ENCODE measurements at regions not wholly inside any gene's neighbourhood (a gene's known extent, or its start where the extent isn't known, plus 50 kb on each side); places are given as distances from the start of the nearest gene placed in this dataset.

- no peak for DNase-seq (ENCODE audit: low spot score)
- TF ChIP-seq CTCF (IDR thresholded peaks at IDR 0.05; ENCODE audit: extremely low read depth, missing control alignments) = no peak
Observed at GRCh38 chr12:67804168-67804567, 155.6 kb downstream of the DYRK2 start.

- no peak for TF ChIP-seq CTCF (IDR thresholded peaks at IDR 0.05; ENCODE audit: extremely low read depth, missing control alignments)
- DNase-seq (ENCODE audit: low spot score) = no peak
Observed at GRCh38 chr12:67807814-67808213, 159.3 kb downstream of the DYRK2 start.

- no peak for TF ChIP-seq CTCF (IDR thresholded peaks at IDR 0.05; ENCODE audit: extremely low read depth, missing control alignments)
- no peak for DNase-seq (ENCODE audit: low spot score)
Observed at GRCh38 chr12:67810166-67810565, 161.6 kb downstream of the DYRK2 start.

- DNase-seq (ENCODE audit: low spot score) = no peak
- TF ChIP-seq CTCF (IDR thresholded peaks at IDR 0.05; ENCODE audit: extremely low read depth, missing control alignments) = no peak
Observed at GRCh38 chr12:67811437-67812361, 163.2 kb downstream of the DYRK2 start.

- TF ChIP-seq CTCF (IDR thresholded peaks at IDR 0.05; ENCODE audit: extremely low read depth, missing control alignments) = no peak
- no peak for DNase-seq (ENCODE audit: low spot score)
Observed at GRCh38 chr12:67813456-67813904, 164.9 kb downstream of the DYRK2 start.

GRCh38 chr12:67816269-67816668 is 167.7 kb downstream of the DYRK2 start:
- no peak for DNase-seq (ENCODE audit: low spot score)
- TF ChIP-seq CTCF (IDR thresholded peaks at IDR 0.05; ENCODE audit: extremely low read depth, missing control alignments) = no peak

- no peak for TF ChIP-seq CTCF (IDR thresholded peaks at IDR 0.05; ENCODE audit: extremely low read depth, missing control alignments)
- DNase-seq (ENCODE audit: low spot score) = no peak
Observed at GRCh38 chr12:67818459-67818903, 169.9 kb downstream of the DYRK2 start.
